GM19372 (cell line): ENCODE measurements at regions not wholly inside any gene's neighbourhood (a gene's known extent, or its start where the extent isn't known, plus 50 kb on each side); places are given as distances from the start of the nearest gene placed in this dataset.

Experiments used
- ATAC-seq: cut with Tn5 transposase; IDR thresholded peaks from one replicate; pipeline ENCODE4 v1.9.1; 2021; ENCODE audit warnings: mild to moderate bottlenecking, low read depth, moderate library complexity; ENCODE audit not compliant: unreplicated experiment

DNA sequence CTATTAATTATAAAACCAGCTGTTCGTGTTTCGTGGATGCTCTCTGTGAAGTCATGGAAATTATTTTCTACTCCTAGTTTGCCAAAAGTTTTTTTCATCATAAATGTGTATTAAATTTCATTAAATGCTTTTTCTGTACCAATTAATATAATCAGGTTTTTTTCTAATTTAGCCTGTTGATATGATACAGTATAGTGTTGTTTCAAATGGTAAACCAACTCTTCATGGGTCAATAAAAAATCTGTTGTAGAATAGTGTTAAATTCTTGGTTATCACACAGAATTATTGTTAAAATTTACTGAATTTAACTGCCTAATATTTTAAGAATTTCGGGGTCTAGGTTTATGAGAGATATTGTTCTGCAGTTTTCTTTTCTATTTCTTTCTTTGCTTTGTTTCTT is 505.9 kb upstream of the MANEA start:
- no peak for ATAC-seq

DNA sequence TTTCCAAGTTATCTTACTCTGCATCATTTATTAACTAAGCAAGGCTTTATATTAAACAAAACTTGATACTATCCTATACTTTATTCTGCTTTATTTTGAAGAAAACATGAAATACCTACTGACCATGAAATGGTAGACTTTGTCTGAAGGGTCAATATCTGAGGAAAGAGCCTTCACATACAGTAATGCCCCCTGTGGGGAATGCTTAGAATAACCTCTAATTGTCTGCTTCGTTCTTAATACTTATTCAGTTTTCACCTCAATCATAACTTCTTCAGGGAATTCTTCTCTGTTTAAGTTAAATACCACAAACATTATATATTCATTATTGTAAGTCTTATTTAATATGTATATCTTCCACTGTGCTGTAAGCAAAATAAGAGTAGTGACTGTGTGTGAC is 498.9 kb upstream of the MANEA start:
- no peak for ATAC-seq

DNA sequence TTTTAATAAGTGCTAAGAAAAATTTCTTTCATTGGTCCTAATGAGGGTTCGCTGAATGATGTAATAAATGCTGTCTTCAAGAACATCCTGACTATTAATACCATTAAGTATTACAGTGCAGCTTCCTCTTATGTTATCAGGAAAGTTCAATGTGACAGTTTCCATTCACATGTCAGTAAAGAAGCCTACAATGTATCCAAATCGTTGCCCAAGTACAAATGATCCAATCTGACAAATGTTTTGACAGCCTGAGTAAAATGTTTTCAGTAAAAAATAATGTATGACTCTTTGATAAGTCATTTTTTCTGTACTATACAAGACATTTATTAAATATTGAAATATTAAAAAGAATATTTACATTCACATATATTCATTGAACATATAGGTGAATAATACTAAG is 496.1 kb upstream of the MANEA start:
- no peak for ATAC-seq

DNA sequence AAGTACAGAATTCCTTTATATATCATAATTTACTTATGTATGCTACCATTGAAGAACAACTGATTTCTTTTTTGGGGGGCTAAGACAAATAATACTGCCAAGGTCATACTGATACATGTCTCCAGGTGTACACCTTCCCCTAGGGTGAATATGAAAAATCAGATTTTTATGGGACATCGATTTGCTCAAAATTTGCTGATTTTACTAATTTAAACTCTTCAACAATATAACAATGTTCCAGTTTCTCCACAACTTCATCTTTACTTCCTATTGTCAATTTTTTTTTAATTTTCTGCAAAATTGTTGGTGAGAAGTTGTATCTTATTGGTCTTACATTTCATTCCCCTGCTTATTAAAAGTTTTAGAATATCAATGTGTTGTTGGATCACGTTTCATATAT is 495.4 kb upstream of the MANEA start:
- no peak for ATAC-seq

DNA sequence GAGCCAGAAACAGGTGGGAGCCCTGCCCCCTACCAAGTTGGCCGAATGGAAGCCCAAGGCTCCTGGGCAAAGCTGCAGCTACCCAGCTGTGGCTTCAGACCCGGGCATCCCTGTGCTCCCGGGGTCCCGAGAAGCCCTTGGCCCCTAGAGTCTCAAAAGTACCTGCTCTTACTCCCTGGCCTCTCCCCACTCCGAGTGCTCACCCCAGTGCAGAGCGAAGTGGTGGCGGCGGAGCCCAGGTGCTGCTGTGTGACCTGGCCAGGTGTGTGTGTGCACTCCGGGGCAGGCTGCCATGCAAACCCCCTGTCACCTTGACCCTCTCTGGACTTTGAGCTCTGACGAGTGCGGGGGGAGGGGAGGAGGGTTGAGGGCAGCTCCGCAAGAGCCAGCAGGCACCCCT is 493.8 kb upstream of the MANEA start:
- no peak for ATAC-seq

DNA sequence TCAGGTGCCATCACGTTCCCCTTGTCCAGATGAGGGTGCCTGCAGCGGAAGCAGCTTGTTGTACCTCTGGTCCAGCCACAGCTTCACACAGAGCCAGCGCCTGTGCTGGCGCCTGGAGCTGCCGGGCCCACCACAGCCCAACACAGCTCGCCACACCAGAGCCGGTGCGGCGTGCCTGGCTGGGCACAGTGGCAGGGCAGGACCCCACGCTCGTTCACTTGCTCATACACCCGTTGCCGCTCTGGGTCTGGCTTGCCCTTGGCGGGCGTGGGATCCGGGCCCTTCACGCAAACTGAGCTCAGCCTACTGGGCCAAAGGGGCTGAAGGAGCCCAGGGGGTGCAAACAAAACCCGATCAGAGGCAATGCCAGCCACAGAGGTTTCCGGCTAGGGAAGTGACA is 492.5 kb upstream of the MANEA start:
- no peak for ATAC-seq

DNA sequence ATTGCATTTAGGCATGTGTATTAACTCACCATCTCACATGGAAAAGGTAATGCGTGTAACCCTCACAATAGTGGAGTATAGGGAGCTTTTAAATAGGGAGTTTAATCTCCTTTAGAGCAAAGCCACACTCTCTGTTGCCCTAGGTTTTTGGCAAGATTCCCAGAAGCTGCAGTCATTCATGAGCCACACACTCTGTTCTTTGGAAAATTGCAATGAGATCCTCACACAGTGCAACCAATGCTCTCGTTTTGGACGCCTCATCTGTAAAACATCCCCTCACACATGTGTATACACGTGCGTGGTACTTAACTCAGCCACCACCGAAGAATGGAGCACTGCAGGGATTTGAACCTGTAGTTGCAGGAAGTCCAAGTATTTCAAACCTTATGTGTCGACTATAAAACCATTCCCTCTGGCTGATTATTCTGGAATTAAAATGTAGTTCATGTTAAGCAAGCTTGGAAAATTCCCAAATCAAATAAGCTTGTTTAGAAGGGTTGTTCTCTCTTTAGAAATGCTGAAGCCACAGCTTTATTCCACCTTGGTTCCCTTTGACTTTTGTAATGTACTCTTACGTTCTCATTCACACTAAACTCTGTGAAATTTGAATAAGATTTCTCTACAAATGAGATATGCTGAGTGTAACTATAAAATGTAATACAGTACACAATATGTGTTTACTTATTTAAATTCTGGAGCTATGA is 489.8 kb upstream of the MANEA start:
- no peak for ATAC-seq

DNA sequence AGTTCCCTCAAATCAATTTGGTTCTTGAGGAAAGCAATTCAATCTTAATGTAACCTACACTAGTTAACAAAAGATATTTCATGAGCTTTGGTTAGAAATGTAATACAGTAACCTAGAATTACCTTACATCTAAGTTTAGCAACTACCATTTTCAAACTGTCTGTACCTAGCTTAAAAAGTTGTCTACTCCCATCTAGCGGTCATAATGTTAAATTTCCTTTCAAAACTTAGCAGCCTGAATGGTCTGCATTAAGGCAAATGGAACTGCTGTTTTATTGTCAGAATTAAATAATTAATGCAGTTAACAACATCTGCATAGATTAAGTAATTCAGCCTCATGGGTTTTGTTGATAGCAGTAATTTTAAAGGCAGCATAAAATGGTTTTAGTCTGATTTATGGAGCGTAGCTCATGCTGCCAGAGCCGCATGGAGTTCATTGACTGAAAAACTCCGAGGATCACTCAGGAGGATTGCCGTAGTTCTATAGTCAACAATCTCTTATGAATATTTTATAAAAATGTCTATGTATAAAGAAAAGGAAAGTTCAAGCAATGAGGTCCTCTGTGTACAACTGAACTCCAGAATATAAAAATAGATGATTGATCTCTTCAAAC is 485.4 kb upstream of the MANEA start:
- ATAC-seq: peak; percentile 82

DNA sequence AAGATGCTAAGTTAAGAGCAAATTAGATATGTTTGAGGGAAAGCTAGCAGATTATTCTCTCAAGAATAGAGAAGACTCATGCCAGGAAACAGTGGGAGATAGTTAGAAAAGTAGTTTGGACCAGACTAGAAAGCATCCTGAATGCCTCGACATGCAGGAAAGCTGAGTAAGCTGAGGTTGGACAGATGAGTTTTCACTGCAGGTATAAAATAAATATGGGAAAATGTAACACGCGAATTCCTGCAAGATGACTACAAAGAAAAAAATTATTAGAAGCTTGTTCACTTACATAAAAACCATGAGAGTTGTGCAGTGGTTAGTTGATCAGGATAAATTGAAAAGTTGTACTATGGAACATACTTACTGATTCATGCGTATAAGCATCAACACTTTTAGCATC is 484.2 kb upstream of the MANEA start:
- no peak for ATAC-seq

DNA sequence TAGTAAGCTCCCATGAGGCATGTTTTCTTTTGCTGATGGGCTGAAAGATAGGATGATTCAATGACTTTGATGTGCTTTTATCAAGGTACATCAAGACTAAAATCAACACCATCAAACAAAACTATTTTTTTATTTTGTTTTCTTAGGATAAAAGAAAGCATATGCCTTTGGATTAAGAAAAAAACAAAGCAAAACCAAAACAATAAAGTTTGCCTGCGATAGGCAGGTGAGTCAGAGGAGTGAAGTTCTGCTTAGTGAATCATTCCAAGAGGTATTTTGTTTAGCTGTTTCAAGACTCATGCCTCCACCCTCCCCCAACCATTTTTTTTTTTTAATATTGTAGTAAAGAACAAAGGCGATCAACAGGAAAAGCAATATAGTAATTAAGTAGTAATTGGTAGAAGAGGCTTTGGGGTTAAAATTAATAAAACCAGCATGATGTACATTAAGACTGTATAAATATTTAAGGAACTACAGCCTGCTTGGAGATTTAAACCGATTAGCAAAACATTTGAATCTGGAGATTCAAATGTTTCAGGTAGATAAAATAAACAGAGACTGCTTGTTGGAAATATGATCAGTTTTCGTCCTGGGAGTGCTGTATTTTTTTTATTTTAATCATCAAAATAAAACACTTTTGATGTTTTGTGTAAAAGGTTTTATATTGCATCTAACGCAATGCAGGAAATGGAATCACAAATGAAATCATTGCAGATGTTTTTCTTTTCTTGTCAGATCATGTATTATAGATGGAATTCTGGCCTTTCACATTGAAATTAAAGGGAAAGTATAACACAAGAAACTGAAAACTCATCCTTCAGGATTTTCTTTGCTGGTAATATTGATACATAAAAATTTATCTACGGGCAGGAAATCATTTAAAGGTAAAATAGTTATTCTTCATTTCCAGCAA is 482.3 kb upstream of the MANEA start:
- no peak for ATAC-seq

DNA sequence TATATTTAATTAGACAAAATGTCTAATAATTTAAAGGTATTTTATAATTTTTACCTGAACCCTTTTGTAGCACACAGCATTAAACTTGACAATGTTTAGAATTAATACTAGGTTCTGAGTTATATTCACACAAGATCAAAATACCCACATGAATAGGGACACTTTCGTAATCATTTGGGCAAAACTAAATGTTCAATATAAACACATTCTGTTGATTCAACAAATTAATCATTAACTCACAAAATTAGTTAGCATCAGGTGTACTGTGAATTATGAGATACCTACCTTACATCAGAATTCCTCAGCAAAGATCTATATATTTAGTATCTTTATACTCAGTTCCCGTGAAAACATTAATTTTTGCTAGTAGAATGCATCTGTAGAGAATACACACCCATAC is 481.5 kb upstream of the MANEA start:
- ATAC-seq: no peak

DNA sequence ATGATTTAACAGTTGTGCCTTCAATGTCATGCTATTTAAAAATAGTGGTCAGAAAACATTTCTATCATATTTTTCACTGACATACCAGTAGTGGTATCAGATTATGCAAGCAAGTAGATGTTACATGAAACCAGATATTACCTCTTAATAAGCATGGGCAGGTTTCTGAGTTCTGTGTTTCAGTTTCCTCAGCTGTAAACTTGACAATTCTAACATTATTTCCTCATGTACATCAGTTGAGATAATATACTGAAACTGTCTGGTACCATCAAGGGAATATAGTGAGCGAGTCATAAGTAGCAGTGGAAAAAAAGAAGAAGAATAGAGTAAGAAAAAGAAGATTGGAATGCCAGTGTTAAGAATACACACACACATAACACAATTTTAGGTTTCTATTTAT is 477.9 kb upstream of the MANEA start:
- no peak for ATAC-seq

DNA sequence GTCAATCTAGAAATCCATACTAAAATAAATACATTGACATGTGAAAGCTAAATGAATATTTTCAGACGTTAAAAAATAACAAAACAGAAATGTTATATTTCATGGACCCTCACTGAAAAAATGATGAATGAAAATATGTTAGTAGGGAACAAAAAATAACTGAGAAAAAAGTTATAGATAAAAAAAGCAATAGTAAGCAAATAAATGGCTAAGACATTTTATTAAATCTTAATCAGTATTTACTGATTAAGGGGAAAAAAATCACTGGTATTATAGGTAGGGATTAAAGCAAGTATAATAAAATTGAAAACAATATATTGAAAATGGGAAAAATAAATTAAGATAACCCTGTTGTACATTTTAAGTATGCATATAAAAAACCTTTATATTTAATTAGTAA is 468.1 kb upstream of the MANEA start:
- no peak for ATAC-seq

DNA sequence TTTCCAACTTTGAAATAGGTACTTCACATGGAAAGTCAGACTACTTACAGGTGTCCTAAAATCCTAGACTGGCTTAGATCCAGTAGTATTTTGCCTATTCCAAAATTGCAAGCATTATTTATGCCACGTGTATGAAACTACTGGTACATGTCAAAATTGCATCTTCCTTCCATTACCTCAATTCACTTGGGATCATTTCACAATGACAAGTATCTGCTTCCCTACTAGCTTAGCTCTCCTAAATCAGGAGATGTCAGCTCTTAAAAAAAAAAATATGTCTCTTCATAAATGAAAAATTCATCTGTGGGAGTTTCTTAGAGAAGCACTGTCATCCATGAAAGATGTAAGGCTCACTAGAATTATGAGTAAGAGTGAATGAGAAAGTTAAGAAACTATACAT is 466.6 kb upstream of the MANEA start:
- no peak for ATAC-seq

DNA sequence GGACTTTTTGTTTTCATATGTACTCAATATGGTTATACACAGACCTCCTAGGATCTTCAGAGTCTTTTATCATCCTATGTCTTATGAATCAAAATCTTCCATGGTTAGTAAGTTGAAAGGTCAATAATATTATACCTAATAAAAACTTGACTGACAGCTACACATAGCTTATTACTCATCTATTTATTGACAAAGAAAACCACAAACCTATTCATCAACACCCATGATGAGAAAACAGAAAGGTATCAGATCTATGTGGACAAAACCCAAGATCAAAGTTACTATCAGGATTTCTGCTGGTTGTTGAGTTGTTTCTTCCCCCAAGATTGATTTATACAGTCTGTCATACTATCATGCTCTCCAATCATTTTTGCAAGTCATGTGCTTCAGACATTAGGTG is 460.1 kb upstream of the MANEA start:
- no peak for ATAC-seq

DNA sequence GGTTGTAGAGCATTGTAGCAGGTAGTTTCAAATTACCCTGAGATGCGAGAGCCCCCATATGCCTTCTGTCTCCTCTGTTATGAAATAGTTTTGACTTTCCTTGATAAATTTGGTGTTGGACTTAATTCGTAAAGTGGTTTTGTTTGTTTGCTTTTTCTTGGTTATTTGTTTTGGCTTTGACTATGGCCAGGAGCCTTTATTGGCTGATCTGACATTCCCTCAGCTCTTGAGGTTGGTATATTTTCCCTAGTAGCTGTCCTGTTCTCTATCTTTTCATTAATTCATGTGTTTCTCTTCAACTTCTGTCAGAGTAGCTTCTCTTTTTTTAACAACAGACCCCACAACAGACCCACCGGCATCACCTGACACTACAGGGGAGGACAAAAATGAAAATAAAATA is 457.4 kb upstream of the MANEA start:
- no peak for ATAC-seq

DNA sequence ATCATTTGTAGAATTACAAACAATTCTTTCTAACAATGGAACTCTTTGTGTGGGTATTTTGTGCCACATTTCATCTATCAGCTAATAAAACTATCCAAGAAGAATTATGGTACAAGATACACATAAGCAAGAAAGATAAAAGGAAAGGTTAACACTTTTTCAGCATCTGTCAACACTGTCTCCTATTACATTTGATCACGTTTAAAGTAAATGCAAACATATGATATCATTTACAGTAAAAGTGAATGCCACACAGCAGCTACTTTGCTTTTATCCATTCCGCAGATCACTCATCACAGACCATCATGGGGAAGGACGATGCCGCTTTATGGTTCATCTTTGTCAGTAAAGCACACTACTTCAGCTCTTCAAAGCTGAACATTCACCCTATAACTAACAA is 456.4 kb upstream of the MANEA start:
- ATAC-seq: no peak

DNA sequence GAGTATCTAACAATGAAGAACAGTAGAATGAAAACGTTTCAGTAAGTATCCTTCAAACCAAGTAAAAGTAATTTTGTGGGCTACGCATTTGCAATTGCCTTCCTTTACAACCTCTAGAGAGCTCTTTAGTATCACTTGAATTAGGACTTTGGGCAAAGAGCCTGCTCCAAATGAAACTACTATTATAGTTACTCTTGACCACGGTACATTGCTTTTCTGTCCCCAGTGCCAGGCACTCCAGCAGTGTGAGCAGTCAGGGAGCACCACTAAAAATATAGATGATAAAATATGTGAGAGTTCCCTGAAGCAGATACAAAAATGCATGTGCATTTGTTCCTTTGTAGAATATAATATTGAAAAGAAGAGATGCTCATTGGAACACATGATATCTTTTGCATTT is 450.1 kb upstream of the MANEA start:
- ATAC-seq: no peak

DNA sequence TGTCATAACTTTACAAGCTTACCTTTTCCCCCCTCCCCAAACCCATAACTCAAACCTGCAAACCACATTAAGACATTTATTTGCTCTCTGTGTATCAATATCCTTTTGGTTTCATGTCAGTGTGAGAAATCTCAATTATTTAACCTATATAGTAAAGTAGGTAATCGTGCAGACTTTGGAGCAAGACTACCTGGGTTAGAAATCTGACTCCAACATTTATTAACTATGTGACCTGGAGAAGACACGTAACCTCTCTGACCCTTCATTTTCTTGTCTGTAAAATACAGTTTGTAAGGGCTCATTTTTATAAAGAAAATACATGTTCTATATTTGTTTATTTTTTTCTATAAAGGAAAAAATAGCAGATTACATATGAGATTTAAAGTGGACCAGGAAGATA is 448.9 kb upstream of the MANEA start:
- no peak for ATAC-seq

DNA sequence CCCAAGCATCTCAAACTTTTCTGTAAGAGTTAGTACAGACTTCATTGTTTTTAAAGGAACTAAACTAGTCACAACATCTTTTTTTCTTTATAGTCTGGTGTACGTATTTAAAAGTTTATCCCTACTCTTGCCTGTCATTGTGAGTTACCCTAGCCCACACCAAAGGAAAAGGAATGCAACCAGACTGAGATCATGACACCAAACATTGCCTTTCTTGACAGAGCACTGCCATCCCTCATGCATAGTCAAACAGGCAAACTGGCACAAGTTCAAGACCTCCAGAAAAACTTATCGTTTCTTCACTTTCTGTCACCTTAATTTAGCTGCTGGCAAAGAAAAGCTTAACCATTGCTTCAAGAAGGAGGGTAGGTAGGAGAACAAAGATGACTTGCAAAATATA is 448.4 kb upstream of the MANEA start:
- ATAC-seq: no peak

DNA sequence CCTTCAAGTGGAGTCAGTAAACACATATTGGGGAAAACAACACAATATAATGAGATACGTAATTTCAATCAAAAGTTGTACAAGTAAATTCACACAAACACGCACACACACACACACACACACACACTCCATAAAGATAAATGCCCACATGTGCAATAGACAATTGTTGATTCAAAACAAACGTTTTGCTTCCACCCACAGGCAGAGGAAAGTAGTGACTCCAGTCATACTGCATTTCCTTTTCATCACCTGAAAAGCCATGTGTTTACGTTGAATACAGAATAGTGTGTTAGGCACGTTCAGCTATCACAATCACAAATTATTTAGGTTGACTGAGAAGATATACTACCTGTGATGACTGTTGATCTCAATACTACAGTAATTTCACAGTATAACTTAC is 443.8 kb upstream of the MANEA start:
- no peak for ATAC-seq

DNA sequence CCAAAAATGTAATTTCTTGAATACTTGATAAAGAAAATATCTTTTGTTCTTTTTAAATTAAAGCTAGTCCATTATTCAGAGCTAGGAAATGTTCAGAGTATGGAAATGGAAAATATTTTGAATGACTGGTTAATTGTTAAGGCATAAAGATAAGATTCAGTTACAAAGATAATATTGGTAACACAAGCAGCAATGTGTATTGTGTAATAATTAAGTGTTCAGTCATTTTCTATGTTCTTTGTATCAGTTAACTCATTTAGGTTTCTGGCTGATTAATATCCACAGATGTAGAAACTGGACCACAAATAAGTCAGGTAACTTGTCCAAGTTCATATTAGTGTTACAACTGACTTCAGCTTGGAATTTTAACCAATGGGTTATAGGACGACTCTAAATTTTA is 442.2 kb upstream of the MANEA start:
- ATAC-seq: no peak
